ENCODE measurements at regions not wholly inside any gene's neighbourhood (a gene's known extent, or its start where the extent isn't known, plus 50 kb on each side); places are given as distances from the start of the nearest gene placed in this dataset.

DNA sequence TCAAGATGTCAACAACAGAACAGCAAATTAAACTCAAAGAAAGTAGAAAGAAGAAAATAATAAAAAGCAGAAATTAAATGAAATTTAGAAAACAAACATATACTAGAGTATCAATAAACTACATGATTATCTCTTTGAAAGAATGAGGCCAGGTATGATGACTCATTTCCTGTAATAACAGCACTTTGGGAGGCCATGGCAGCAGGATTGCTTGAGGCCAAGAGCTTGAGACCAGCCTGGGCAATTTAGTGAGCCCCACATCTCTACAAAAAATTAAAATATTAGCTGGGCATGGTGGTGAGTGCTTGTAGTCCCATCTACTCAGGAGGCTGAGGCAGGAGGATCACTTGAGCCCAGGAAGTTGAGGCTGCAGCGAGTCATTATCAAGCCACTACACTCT, 232.5 kb downstream of the RAB11FIP4 start:
- TF ChIP-seq POLR2A (IDR thresholded peaks at IDR 0.05; ENCODE audit: low read depth, low read length) (no peak), CTCF (IDR thresholded peaks at IDR 0.05; ENCODE audit: extremely low read depth in 1 of 2, insufficient read depth in 1 of 2, low read depth in 1 of 2, low read length in 2 of 2) (no peak), FOS (IDR thresholded peaks at IDR 0.05; ENCODE audit: borderline replicate concordance, insufficient read depth, low read length) (no peak)
